ENCODE measurements at regions not wholly inside any gene's neighbourhood (a gene's known extent, or its start where the extent isn't known, plus 50 kb on each side); places are given as distances from the start of the nearest gene placed in this dataset.
"Not testable (repeated sequence)": the region's sequence is repeated elsewhere in the genome, so short reads cannot be mapped to it uniquely, and the experiment has no call there.

DNA sequence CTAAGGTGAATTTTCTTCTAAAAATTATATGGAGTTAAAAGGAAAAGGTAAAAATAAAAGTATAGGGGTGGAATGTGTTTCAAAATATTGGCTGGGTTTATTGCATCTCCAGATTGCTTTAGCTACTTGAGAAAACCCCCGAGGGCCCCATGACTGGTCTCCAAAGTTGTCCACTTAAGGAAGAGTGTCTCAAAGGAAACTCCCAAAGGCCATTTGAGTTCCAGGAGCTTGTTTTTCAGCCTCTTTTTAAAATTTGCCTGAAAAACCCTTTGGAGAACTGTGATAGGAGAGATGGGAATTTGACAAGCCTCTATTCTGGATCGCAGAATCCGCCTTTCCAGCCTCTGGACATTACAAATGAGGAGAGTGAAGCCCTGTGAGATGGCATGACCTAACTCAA lies 225.6 kb downstream of the ZNF326 start:
- peaks cover 8% of the 10 kb centered on the region; the same call in 1 of the 2 replicates for H3K4me1 ChIP-seq (ENCODE audit: low read length)
- no peak for TF ChIP-seq EZH2phosphoT487 (IDR thresholded peaks at IDR 0.05; ENCODE audit: low read depth)
- TF ChIP-seq, protein P1, sequence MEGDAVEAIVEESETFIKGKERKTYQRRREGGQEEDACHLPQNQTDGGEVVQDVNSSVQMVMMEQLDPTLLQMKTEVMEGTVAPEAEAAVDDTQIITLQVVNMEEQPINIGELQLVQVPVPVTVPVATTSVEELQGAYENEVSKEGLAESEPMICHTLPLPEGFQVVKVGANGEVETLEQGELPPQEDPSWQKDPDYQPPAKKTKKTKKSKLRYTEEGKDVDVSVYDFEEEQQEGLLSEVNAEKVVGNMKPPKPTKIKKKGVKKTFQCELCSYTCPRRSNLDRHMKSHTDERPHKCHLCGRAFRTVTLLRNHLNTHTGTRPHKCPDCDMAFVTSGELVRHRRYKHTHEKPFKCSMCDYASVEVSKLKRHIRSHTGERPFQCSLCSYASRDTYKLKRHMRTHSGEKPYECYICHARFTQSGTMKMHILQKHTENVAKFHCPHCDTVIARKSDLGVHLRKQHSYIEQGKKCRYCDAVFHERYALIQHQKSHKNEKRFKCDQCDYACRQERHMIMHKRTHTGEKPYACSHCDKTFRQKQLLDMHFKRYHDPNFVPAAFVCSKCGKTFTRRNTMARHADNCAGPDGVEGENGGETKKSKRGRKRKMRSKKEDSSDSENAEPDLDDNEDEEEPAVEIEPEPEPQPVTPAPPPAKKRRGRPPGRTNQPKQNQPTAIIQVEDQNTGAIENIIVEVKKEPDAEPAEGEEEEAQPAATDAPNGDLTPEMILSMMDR (IDR thresholded peaks at IDR 0.05; ENCODE audit: low read depth, low read length) = no peak

DNA sequence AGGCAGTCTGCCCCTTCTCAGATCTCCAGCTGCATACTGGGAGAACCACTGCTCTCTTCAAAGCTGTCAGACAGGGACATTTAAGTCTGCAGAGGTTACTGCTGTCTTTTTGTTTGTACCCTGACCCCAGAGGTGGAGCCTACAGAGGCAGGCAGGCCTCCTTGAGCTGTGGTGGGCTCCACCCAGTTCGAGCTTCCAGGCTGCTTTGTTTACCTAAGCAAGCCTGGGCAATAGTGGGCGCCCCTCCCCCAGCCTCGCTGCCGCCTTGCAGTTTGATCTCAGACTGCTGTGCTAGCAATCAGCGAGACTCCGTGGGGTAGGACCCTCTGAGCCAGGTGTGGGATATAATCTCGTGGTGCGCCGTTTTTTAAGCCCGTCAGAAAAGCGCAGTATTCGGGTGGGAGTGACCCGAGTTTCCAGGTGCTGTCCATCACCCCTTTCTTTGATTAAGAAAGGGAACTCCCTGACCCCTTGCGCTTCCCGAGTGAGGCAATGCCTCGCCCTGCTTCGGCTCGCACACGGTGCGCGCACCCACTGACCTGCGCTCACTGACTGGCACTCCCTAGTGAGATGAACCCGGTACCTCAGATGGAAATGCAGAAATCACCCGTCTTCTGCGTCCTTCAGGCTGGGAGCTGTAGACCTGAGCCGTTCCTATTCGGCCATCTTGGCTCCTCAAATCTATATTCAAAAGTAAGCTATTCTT lies 224.4 kb downstream of the ZNF326 start:
- not testable (repeated sequence) for H3K27me3 ChIP-seq (ENCODE audit: low read depth, low read length); H3K27ac ChIP-seq (ENCODE audit: low read length); H4K20me1 ChIP-seq (ENCODE audit: insufficient read depth, low read length); H2AFZ ChIP-seq (ENCODE audit: low read depth, low read length); H3K36me3 ChIP-seq (replicated peaks; ENCODE audit: low read depth, low read length); H3K4me2 ChIP-seq (ENCODE audit: low read length); H3K9me3 ChIP-seq (ENCODE audit: insufficient read depth, low read length); H3K4me1 ChIP-seq (ENCODE audit: low read length); H3K79me2 ChIP-seq (ENCODE audit: low read length); H3K4me3 ChIP-seq (ENCODE audit: low read length); H3K9ac ChIP-seq (ENCODE audit: low read length)

More for the DNA sequence above, 225.6 kb downstream of the ZNF326 start:
- no peaks in the 10 kb centered on the region for H4K20me1 ChIP-seq (ENCODE audit: insufficient read depth, low read length)
- no peak overlapping the region for H3K4me2 ChIP-seq (ENCODE audit: low read length)
- no peaks in the 10 kb centered on the region for H3K79me2 ChIP-seq (ENCODE audit: low read length)
- H3K4me3 ChIP-seq (ENCODE audit: low read length) = no peak overlapping the region
- no peak overlapping the region for H3K9ac ChIP-seq (ENCODE audit: low read length)
- no peaks in the 10 kb centered on the region for H3K27me3 ChIP-seq (ENCODE audit: low read depth, low read length)
- no peak overlapping the region for H2AFZ ChIP-seq (ENCODE audit: low read depth, low read length)
- no peaks in the 10 kb centered on the region for H3K9me3 ChIP-seq (ENCODE audit: insufficient read depth, low read length)
- no peaks in the 10 kb centered on the region for H3K36me3 ChIP-seq (replicated peaks; ENCODE audit: low read depth, low read length)
- no peak overlapping the region for H3K27ac ChIP-seq (ENCODE audit: low read length)

DNA sequence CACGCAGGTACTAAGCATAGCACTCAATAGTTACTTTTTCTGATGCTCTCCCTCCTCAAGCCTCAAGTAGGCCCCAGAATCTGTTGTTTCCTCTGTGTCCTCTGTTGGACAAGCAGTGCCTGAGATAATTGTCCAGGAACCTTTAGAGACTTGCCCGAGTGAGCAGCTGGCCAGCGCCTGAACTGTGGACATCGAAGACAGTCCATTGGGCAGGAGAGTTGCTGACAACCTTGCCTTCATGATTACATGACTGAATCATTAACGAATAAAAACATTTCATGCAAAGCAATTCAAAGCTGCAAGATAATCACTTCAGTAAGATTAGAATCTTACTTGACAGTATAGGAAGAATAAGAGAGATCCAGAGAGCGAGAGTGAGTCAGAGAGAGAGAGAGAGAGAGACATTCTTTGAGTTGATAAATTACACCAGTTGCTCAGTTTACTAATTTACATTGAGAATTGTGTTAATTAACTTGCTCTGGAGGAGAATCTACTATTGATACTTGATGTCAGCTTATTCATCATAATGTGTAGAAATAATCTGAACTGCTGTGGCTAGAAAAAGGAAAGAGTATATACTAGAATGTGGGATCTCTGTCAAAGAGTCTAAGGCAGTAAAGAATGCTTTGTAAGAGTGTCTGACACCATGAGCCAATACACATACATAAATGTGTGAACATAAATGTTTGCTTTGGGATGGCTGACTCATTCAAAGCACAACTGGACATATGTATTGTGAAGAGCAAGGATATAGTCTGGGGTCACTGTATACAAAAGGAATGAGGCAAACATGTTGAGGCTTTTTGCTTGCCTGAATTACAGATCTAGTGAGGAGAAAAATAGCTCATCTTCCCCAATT lies 216.0 kb downstream of the ZNF326 start:
- Histone ChIP-seq H3K27ac (ENCODE audit: low read length) (no peak overlapping the region), H3K4me2 (ENCODE audit: low read length) (no peak overlapping the region), H2AFZ (ENCODE audit: low read depth, low read length) (no peak overlapping the region), H3K4me3 (ENCODE audit: low read length) (no peak overlapping the region), H3K27me3 (ENCODE audit: low read depth, low read length) (no peaks in the 10 kb centered on the region), H3K9me3 (ENCODE audit: insufficient read depth, low read length) (no peaks in the 10 kb centered on the region), H3K79me2 (ENCODE audit: low read length) (no peaks in the 10 kb centered on the region), H3K9ac (ENCODE audit: low read length) (no peak overlapping the region), H4K20me1 (ENCODE audit: insufficient read depth, low read length) (no peaks in the 10 kb centered on the region), H3K36me3 (replicated peaks; ENCODE audit: low read depth, low read length) (no peaks in the 10 kb centered on the region), H3K4me1 (ENCODE audit: low read length) (no peaks in the 10 kb centered on the region)
- no peak for TF ChIP-seq EZH2phosphoT487 (IDR thresholded peaks at IDR 0.05; ENCODE audit: low read depth)

DNA sequence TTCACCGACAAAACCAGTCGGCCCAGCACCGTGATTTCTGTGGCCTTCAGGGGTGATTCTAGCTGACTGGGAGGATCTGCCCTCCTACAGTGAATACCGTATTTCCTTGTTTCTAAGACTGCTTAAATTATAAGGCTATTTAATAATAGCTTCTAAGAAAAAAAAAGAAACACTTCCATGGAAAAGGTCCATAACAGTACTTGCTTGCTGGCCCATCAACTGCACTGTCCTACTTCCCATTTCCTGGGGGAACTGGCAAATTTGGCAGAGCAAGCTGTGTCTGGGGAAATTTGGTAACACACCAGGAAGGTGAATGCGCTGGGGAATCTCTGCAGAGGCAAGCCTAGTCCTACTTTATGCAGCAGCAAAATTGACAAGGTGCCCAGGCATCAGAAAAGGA lies 214.0 kb downstream of the ZNF326 start:
- Histone ChIP-seq H4K20me1 (ENCODE audit: insufficient read depth, low read length) (no peaks in the 10 kb centered on the region), H2AFZ (ENCODE audit: low read depth, low read length) (no peak overlapping the region), H3K9me3 (ENCODE audit: insufficient read depth, low read length) (no peaks in the 10 kb centered on the region), H3K4me3 (ENCODE audit: low read length) (no peak overlapping the region), H3K9ac (ENCODE audit: low read length) (no peak overlapping the region), H3K4me1 (ENCODE audit: low read length) (peaks cover 8% of the 10 kb centered on the region), H3K27ac (ENCODE audit: low read length) (no peak overlapping the region), H3K36me3 (replicated peaks; ENCODE audit: low read depth, low read length) (no peaks in the 10 kb centered on the region), H3K4me2 (ENCODE audit: low read length) (no peak overlapping the region), H3K27me3 (ENCODE audit: low read depth, low read length) (no peaks in the 10 kb centered on the region), H3K79me2 (ENCODE audit: low read length) (no peaks in the 10 kb centered on the region)
- TF ChIP-seq, protein P1 (IDR thresholded peaks at IDR 0.05; ENCODE audit: low read depth, low read length) = no peak
- no peak for TF ChIP-seq EZH2phosphoT487 (IDR thresholded peaks at IDR 0.05; ENCODE audit: low read depth)

DNA sequence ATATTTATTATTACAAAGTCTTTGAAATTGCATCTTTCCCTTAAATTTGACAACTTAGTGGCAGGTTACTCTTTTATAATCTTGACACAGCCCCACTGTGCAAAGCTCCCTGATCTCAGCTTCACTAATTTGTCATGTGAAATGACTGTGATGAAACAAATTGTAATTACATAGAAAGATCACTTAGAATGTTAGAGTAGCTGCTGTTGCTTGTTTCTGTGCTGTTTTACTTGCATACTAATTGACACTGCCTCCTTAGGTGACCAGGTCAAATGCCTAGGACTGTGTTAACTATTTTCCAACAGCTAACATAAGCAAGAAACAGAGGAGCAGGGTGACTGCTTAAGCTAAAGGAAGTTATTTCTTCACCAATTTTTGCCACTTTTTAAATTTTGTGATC lies 211.3 kb downstream of the ZNF326 start:
- Histone ChIP-seq H2AFZ (ENCODE audit: low read depth, low read length) (no peak overlapping the region), H4K20me1 (ENCODE audit: insufficient read depth, low read length) (no peaks in the 10 kb centered on the region)
- no peak for TF ChIP-seq EZH2phosphoT487 (IDR thresholded peaks at IDR 0.05; ENCODE audit: low read depth)

More for the DNA sequence above, 211.3 kb downstream of the ZNF326 start:
- no peaks in the 10 kb centered on the region for H3K27me3 ChIP-seq (ENCODE audit: low read depth, low read length)
- H3K9me3 ChIP-seq (ENCODE audit: insufficient read depth, low read length) = no peaks in the 10 kb centered on the region
- no peaks in the 10 kb centered on the region for H3K36me3 ChIP-seq (replicated peaks; ENCODE audit: low read depth, low read length)
- H3K79me2 ChIP-seq (ENCODE audit: low read length) = no peaks in the 10 kb centered on the region
- H3K4me2 ChIP-seq (ENCODE audit: low read length) = no peak overlapping the region
- no peak overlapping the region for H3K4me3 ChIP-seq (ENCODE audit: low read length)
- H3K4me1 ChIP-seq (ENCODE audit: low read length) = peaks cover 8% of the 10 kb centered on the region
- no peak overlapping the region for H3K9ac ChIP-seq (ENCODE audit: low read length)
- no peak overlapping the region for H3K27ac ChIP-seq (ENCODE audit: low read length)

All from OCI-LY3 (cell line).